Osteoblast (primary cell): ENCODE measurements at regions not wholly inside any gene's neighbourhood (a gene's known extent, or its start where the extent isn't known, plus 50 kb on each side); places are given as distances from the start of the nearest gene placed in this dataset.

Experiments used
- DNase-seq: peaks from one replicate; pipeline ENCODE4 v3.0.0; 2011; ENCODE audit warnings: low spot score, mixed read lengths; ENCODE audit not compliant: insufficient read length; ENCODE audit errors: missing footprints
- H2AFZ ChIP-seq: 2 replicates; pipeline ENCODE4 v1.6.0; 2011; ENCODE audit warnings: mild to moderate bottlenecking, low read length
- H3K27ac ChIP-seq: 2 replicates; pipeline ENCODE4 v1.5.1; 2011; ENCODE audit warnings: mild to moderate bottlenecking, low read depth, low read length, moderate library complexity
- H3K27me3 ChIP-seq: 2 replicates; pipeline ENCODE4 v1.6.0; 2012; ENCODE audit warnings: mild to moderate bottlenecking, control low read depth, inconsistent platforms, low read length, moderate library complexity; ENCODE audit not compliant: insufficient read depth
- H3K36me3 ChIP-seq: 2 replicates; pipeline ENCODE4 v1.5.1; 2011; ENCODE audit warnings: mild to moderate bottlenecking, low read length, control low read depth, moderate library complexity; ENCODE audit not compliant: insufficient read depth
- H3K4me1 ChIP-seq: 2 replicates; pipeline ENCODE4 v1.5.1; 2011; ENCODE audit warnings: mild to moderate bottlenecking, low read length, control low read depth, moderate library complexity; ENCODE audit not compliant: insufficient read depth
- H3K4me2 ChIP-seq: 2 replicates; pipeline ENCODE4 v1.6.0; 2011; ENCODE audit warnings: mild to moderate bottlenecking, low read length; ENCODE audit not compliant: insufficient read depth
- H3K4me3 ChIP-seq: fragments of 200-600 bp; sonication (generic); 3 replicates; pipeline ENCODE4 v1.5.1; 2012; ENCODE audit warnings: mild to moderate bottlenecking, low read length, inconsistent platforms; ENCODE audit not compliant: insufficient read depth
- H3K79me2 ChIP-seq: 2 replicates; pipeline ENCODE4 v1.6.0; 2012; ENCODE audit warnings: mild to moderate bottlenecking, low read length, control low read depth, inconsistent platforms; ENCODE audit not compliant: insufficient read depth
- H3K9me3 ChIP-seq: 2 replicates; pipeline ENCODE4 v1.5.1; 2011; ENCODE audit warnings: low read depth, low read length, control low read depth
- H4K20me1 ChIP-seq: 2 replicates; pipeline ENCODE4 v1.6.0; 2012; ENCODE audit warnings: mild to moderate bottlenecking, low read length, control low read depth; ENCODE audit not compliant: insufficient read depth
- TF ChIP-seq, protein P1 (sequence below): IDR thresholded peaks from 2 replicates; pipeline ENCODE4 v1.5.1; 2011; ENCODE audit warnings: mild to moderate bottlenecking, low read depth, low read length, moderate library complexity; ENCODE audit errors: extremely low read depth

DNA sequence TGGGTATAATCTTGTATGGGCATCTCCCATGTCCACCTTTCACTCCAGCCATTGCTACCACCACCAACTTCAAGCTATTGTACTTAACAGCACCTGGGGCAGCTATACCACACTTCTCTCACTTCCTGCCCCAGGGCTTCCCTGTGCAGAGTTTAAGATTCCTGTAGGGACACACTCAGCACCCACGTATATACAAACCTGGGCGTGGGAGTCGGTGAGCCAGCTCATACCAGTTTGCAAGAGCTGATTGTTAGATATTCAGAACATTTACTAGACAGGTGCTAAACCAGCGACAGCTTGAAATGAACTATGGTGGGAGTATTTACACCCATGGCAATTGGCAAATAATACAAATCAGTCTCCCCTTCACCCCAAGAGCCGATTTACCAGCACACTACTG lies 114.8 kb upstream of the CSF3R start:
- Histone ChIP-seq H3K27ac (no peak overlapping the region), H3K4me3 (no peak overlapping the region), H3K27me3 (no peaks in the 10 kb centered on the region), H3K4me1 (no peaks in the 10 kb centered on the region), H3K9me3 (no peaks in the 10 kb centered on the region), H3K36me3 (no peaks in the 10 kb centered on the region), H3K79me2 (no peaks in the 10 kb centered on the region), H2AFZ (no peak overlapping the region), H4K20me1 (no peaks in the 10 kb centered on the region), H3K4me2 (no peak overlapping the region)
- TF ChIP-seq, protein P1, sequence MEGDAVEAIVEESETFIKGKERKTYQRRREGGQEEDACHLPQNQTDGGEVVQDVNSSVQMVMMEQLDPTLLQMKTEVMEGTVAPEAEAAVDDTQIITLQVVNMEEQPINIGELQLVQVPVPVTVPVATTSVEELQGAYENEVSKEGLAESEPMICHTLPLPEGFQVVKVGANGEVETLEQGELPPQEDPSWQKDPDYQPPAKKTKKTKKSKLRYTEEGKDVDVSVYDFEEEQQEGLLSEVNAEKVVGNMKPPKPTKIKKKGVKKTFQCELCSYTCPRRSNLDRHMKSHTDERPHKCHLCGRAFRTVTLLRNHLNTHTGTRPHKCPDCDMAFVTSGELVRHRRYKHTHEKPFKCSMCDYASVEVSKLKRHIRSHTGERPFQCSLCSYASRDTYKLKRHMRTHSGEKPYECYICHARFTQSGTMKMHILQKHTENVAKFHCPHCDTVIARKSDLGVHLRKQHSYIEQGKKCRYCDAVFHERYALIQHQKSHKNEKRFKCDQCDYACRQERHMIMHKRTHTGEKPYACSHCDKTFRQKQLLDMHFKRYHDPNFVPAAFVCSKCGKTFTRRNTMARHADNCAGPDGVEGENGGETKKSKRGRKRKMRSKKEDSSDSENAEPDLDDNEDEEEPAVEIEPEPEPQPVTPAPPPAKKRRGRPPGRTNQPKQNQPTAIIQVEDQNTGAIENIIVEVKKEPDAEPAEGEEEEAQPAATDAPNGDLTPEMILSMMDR: no peak
- no peak for DNase-seq

- TF ChIP-seq, protein P1: no peak
- H3K4me3 ChIP-seq: no peak overlapping the region
- no peaks in the 10 kb centered on the region for H3K36me3 ChIP-seq
- no peak overlapping the region for H3K27ac ChIP-seq
- H3K4me2 ChIP-seq: no peak overlapping the region
- H4K20me1 ChIP-seq: no peaks in the 10 kb centered on the region
- no peak overlapping the region for H2AFZ ChIP-seq
- no peaks in the 10 kb centered on the region for H3K79me2 ChIP-seq
- DNase-seq: no peak
- no peaks in the 10 kb centered on the region for H3K9me3 ChIP-seq
- no peaks in the 10 kb centered on the region for H3K4me1 ChIP-seq
- peaks cover 4% of the 10 kb centered on the region for H3K27me3 ChIP-seq
These were observed 113.2 kb upstream of the CSF3R start for GRCh38 chr1:36595921-36596320.

DNA sequence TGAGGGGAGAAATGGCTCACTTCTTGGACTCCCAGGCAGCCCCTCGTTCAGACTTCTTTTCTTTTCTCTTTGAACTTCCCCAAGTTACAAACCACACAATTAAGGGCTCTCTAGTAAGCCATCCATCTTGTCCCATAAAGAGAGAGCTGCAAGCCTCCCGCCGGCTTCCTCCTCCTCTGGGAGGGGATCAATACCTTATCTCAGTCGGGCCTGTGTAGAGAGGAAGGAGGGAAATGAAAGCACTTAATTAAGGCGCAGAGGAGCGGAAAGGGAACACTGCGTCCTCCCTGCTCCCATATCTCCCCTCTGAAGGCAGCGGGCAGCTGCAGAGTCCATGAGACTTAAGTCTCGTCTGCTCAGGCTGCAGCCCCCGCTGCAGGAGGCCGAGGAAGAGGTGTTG lies 112.6 kb upstream of the CSF3R start:
- Histone ChIP-seq H3K79me2 (no peaks in the 10 kb centered on the region), H3K9me3 (no peaks in the 10 kb centered on the region), H3K4me3 (no peak overlapping the region), H3K27me3 (peaks cover 4% of the 10 kb centered on the region), H3K4me2 (no peak overlapping the region), H4K20me1 (no peaks in the 10 kb centered on the region), H3K36me3 (no peaks in the 10 kb centered on the region), H3K27ac (no peak overlapping the region), H3K4me1 (no peaks in the 10 kb centered on the region), H2AFZ (no peak overlapping the region)
- no peak for DNase-seq
- TF ChIP-seq, protein P1: no peak

GRCh38 chr1:36594023-36594422 lies 111.3 kb upstream of the CSF3R start:
- Histone ChIP-seq H3K27ac (no peak overlapping the region), H3K9me3 (no peaks in the 10 kb centered on the region), H3K4me3 (no peak overlapping the region), H3K27me3 (peaks cover 4% of the 10 kb centered on the region), H2AFZ (no peak overlapping the region), H3K4me1 (no peaks in the 10 kb centered on the region), H3K79me2 (no peaks in the 10 kb centered on the region), H3K36me3 (no peaks in the 10 kb centered on the region), H4K20me1 (no peaks in the 10 kb centered on the region), H3K4me2 (no peak overlapping the region)
- DNase-seq: no peak
- TF ChIP-seq, protein P1: no peak
